ENCODE measurements at regions not wholly inside any gene's neighbourhood (a gene's known extent, or its start where the extent isn't known, plus 50 kb on each side); places are given as distances from the start of the nearest gene placed in this dataset.

DNA sequence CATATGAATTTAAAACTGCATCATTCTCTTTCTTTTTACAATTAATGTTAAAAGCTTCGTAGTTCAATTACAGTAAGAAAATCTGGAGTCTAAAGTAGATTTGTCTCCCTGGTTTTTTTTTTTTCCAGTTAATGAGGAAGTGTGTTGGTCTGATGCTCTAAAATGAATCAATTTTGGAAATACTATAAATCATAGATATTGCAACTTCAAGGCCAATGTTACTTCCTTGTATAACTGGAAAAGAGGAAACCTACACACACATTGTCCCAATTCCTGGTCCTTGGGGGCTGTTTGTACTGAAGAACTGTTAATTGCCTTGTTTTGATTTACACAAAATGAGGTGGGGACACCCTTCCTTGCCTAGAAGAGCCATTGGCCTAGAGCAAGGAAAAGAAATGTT, 107.2 kb downstream of the RGS2 start:
- no peak overlapping the region for H3K27ac ChIP-seq (ENCODE audit: low read depth, low read length)

DNA sequence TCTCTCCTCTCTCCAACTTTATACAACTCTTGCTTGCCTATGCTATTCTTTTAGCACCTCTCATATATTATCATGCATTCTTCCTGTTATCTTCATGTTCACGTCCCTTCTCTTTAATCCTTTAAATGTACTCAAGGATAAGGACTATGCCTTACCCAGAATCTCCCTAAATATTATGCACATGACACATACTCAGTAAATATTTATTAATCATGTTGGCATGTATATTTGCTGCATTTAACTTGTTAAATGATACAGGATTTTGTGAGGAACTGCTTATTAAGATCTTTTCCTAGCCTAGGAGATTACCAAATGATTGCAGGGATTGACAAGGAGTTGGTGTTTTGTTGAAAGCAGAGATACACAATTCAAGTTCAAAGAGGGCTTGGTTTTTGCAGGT, 109.4 kb downstream of the RGS2 start:
- H3K27ac Mint-ChIP-seq = no peak overlapping the region
- H3K4me1 Mint-ChIP-seq = no peaks in the 10 kb centered on the region
- Histone ChIP-seq H3K27me3 (ENCODE audit: insufficient read depth, low read length) (no peaks in the 10 kb centered on the region), H3K36me3 (ENCODE audit: insufficient read depth, low read length) (no peaks in the 10 kb centered on the region), H3K4me1 (ENCODE audit: insufficient read depth, low read length) (no peaks in the 10 kb centered on the region), H3K9me3 (ENCODE audit: control insufficient read depth in 1 of 2, low read length in 2 of 2) (no peaks in the 10 kb centered on the region), H3K4me3 (ENCODE audit: low read length in 2 of 2) (no peak overlapping the region), H3K27ac (ENCODE audit: low read depth, low read length) (no peak overlapping the region)
- H3K27me3 Mint-ChIP-seq = peaks cover 0 to 5% of the 10 kb centered on the region in 2 donors
- peak overlapping the region in 1 of 8 donors; percentile 13 for H3K4me3 Mint-ChIP-seq
- CTCF ChIA-PET (ENCODE audit: partially characterized antibody) = no interaction called here
- H3K36me3 Mint-ChIP-seq = no peaks in the 10 kb centered on the region
- H3K9me3 Mint-ChIP-seq = peaks cover 0 to 2% (median 0%) of the 10 kb centered on the region in 8 donors
- intact Hi-C loops (cut with micrococcal nuclease) = no loop called here
- POLR2A ChIA-PET (ENCODE audit: partially characterized antibody) = no interaction called here
- DNase-seq = no peak

More for the DNA sequence above, 107.2 kb downstream of the RGS2 start:
- H3K36me3 ChIP-seq (ENCODE audit: insufficient read depth, low read length) = no peaks in the 10 kb centered on the region
- DNase-seq = no peak
- H3K9me3 ChIP-seq (ENCODE audit: control insufficient read depth in 1 of 2, low read length in 2 of 2) = no peaks in the 10 kb centered on the region
- Mint-ChIP-seq H3K4me1 (no peaks in the 10 kb centered on the region), H3K36me3 (no peaks in the 10 kb centered on the region), H3K27me3 (peaks cover 0 to 5% of the 10 kb centered on the region in 2 donors), H3K27ac (no peak overlapping the region), H3K9me3 (peaks cover 0 to 3% (median 0%) of the 10 kb centered on the region in 8 donors), H3K4me3 (no peak overlapping the region)
- no peak overlapping the region for H3K4me3 ChIP-seq (ENCODE audit: low read length in 2 of 2)
- POLR2A ChIA-PET (ENCODE audit: partially characterized antibody) = no interaction called here
- no peaks in the 10 kb centered on the region for H3K27me3 ChIP-seq (ENCODE audit: insufficient read depth, low read length)
- CTCF ChIA-PET (ENCODE audit: partially characterized antibody) = no interaction called here
- no peaks in the 10 kb centered on the region for H3K4me1 ChIP-seq (ENCODE audit: insufficient read depth, low read length)
- intact Hi-C loops (cut with micrococcal nuclease) = no loop called here

DNA sequence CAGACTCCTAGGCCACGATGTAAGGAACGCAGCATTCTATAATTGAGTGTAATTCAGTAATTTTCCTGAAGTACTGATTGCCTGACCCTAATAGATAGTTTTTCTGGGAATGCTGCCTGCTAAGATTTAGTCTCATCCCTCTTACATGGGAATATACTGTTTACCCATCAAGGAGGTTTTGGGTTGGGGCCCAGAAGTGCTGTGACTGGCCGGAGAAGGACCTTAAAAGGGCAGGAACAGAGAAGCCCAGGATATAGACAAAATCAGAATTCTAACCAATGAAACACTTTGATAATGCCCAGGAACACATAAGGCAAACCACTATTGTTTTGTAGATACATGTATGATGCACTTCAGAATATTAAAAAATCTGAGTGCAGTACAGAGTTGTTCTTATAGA, 111.6 kb downstream of the RGS2 start:
- Mint-ChIP-seq H3K9me3 (peaks cover 0 to 2% (median 0%) of the 10 kb centered on the region in 8 donors), H3K27ac (no peak overlapping the region), H3K27me3 (peaks cover 0 to 5% of the 10 kb centered on the region in 2 donors), H3K4me1 (no peaks in the 10 kb centered on the region), H3K36me3 (no peaks in the 10 kb centered on the region), H3K4me3 (no peak overlapping the region)
- Histone ChIP-seq H3K9me3 (ENCODE audit: control insufficient read depth in 1 of 2, low read length in 2 of 2) (no peaks in the 10 kb centered on the region), H3K27me3 (ENCODE audit: insufficient read depth, low read length) (no peaks in the 10 kb centered on the region), H3K4me1 (ENCODE audit: insufficient read depth, low read length) (no peaks in the 10 kb centered on the region), H3K36me3 (ENCODE audit: insufficient read depth, low read length) (no peaks in the 10 kb centered on the region), H3K4me3 (ENCODE audit: low read length in 2 of 2) (no peak overlapping the region), H3K27ac (ENCODE audit: low read depth, low read length) (no peak overlapping the region)
- DNase-seq = no peak
- CTCF ChIA-PET (ENCODE audit: partially characterized antibody) = no interaction called here
- intact Hi-C loops (cut with micrococcal nuclease) = no loop called here
- POLR2A ChIA-PET (ENCODE audit: partially characterized antibody) = no interaction called here

DNA sequence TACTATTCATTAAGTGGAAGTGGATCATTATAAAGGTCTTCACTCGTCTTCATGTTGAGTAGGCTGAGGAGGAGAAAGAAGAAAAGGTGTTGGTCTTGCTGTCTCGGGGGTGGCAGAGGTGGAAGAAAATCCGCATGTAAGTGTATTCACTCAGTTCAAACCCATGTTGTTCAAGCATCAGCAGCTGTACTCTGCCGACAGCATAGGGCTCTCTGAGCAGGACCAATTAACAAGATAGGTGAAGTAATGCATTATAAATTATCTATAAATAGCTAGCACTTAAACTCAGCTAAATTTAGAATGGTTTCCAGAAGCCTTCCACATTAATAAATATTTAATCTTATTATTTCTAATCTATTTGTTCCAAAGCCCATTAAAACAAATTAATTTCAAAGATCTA, 116.8 kb downstream of the RGS2 start:
- H3K4me1 Mint-ChIP-seq = no peaks in the 10 kb centered on the region
- POLR2A ChIA-PET (ENCODE audit: partially characterized antibody) = interaction anchor here (0.6 kb wide), 1 partner anchor 36 kb away, joined by 3 read pairs; no protein-coding TSS in a partner anchor
- Histone ChIP-seq H3K27ac (ENCODE audit: low read depth, low read length) (no peak overlapping the region), H3K4me3 (ENCODE audit: low read length in 2 of 2) (no peak overlapping the region), H3K9me3 (ENCODE audit: control insufficient read depth in 1 of 2, low read length in 2 of 2) (no peaks in the 10 kb centered on the region), H3K27me3 (ENCODE audit: insufficient read depth, low read length) (no peaks in the 10 kb centered on the region), H3K4me1 (ENCODE audit: insufficient read depth, low read length) (no peaks in the 10 kb centered on the region), H3K36me3 (ENCODE audit: insufficient read depth, low read length) (no peaks in the 10 kb centered on the region)
- H3K36me3 Mint-ChIP-seq = no peaks in the 10 kb centered on the region
- peaks cover 0 to 2% (median 0%) of the 10 kb centered on the region in 8 donors for H3K9me3 Mint-ChIP-seq
- H3K27me3 Mint-ChIP-seq = peaks cover 0 to 2% of the 10 kb centered on the region in 2 donors
- intact Hi-C loops (cut with micrococcal nuclease) = no loop called here
- H3K4me3 Mint-ChIP-seq = no peak overlapping the region
- no peak overlapping the region for H3K27ac Mint-ChIP-seq
- no peak for DNase-seq
- CTCF ChIA-PET (ENCODE audit: partially characterized antibody) = interaction anchor here (1.2 kb wide), 1 partner anchor 10 kb away, joined by 3 read pairs; no protein-coding TSS in a partner anchor

DNA sequence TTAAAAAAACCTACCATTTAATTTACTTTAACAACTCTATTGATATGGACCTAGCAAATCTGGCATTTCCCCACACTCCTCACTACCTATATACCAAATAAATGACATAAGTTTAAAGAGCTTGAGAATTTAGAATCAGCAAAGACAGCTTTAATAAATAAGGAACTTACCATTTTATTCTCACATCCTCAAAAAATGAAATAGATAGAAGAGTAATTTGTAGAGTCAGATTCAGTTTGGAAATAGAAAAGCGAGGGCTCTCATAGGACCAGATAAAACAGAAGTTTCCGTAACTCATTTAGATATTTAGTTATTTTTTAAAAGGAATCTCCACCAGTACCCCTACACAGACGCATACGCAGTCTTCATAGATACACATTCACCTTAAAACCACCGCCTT, 117.9 kb downstream of the RGS2 start:
- Mint-ChIP-seq H3K4me1 (no peaks in the 10 kb centered on the region), H3K4me3 (no peak overlapping the region), H3K9me3 (peaks cover 0 to 2% (median 0%) of the 10 kb centered on the region in 8 donors), H3K27ac (no peak overlapping the region), H3K27me3 (peaks cover 0 to 2% of the 10 kb centered on the region in 2 donors), H3K36me3 (no peaks in the 10 kb centered on the region)
- Histone ChIP-seq H3K9me3 (ENCODE audit: control insufficient read depth in 1 of 2, low read length in 2 of 2) (no peaks in the 10 kb centered on the region), H3K36me3 (ENCODE audit: insufficient read depth, low read length) (no peaks in the 10 kb centered on the region), H3K4me1 (ENCODE audit: insufficient read depth, low read length) (no peaks in the 10 kb centered on the region), H3K4me3 (ENCODE audit: low read length in 2 of 2) (no peak overlapping the region), H3K27me3 (ENCODE audit: insufficient read depth, low read length) (no peaks in the 10 kb centered on the region), H3K27ac (ENCODE audit: low read depth, low read length) (no peak overlapping the region)
- ChIA-PET POLR2A (ENCODE audit: partially characterized antibody) (no interaction called here), CTCF (ENCODE audit: partially characterized antibody) (no interaction called here)
- no peak for DNase-seq
- intact Hi-C loops (cut with micrococcal nuclease) = no loop called here

DNA sequence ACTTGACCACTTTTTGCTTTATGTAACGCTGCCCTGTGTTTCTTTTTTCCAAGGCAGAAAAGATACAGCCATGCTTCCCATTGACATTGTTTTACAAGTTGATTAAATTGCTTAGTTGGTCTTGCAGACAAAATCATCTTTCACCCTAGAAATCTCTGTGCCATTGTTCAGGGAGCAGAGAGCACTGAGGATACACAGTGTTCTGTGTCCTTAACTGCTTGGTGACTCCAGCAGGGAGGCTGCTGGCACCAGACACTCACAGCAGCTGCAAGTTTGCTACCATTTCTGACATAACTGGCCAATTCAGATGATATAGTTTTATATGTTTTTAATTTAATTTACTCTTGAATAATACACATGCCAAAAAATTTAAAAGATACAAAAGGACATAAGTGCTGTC, 118.7 kb downstream of the RGS2 start:
- ChIA-PET POLR2A (ENCODE audit: partially characterized antibody) (no interaction called here), CTCF (ENCODE audit: partially characterized antibody) (no interaction called here)
- Mint-ChIP-seq H3K27ac (no peak overlapping the region), H3K4me1 (no peaks in the 10 kb centered on the region), H3K4me3 (no peak overlapping the region), H3K27me3 (peaks cover 0 to 2% of the 10 kb centered on the region in 2 donors), H3K36me3 (no peaks in the 10 kb centered on the region), H3K9me3 (peaks cover 0 to 2% (median 0%) of the 10 kb centered on the region in 8 donors)
- Histone ChIP-seq H3K27me3 (ENCODE audit: insufficient read depth, low read length) (no peaks in the 10 kb centered on the region), H3K36me3 (ENCODE audit: insufficient read depth, low read length) (no peaks in the 10 kb centered on the region), H3K9me3 (ENCODE audit: control insufficient read depth in 1 of 2, low read length in 2 of 2) (no peaks in the 10 kb centered on the region), H3K27ac (ENCODE audit: low read depth, low read length) (no peak overlapping the region), H3K4me3 (ENCODE audit: low read length in 2 of 2) (no peak overlapping the region), H3K4me1 (ENCODE audit: insufficient read depth, low read length) (no peaks in the 10 kb centered on the region)
- intact Hi-C loops (cut with micrococcal nuclease) = no loop called here
- no peak for DNase-seq

DNA sequence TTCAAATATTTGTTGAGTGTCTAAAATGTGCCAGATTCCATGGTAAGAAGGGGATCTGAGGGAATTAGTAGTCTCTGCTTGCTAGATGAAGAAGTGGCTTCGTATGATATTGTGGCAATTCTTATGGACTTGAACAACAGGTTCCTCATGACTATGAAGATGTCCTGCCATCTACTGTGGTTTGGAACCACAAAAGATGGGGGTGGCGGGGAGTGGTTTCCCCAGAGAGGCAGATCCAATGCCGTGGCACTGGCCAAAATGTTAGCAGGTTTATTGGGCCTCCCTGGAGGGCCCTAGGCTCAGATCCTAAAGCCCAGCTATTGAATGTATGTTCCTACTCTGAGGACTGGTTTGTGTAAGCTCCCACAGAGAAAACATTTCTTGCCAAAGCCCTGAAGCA, 120.8 kb downstream of the RGS2 start:
- H3K27ac Mint-ChIP-seq = no peak overlapping the region
- POLR2A ChIA-PET (ENCODE audit: partially characterized antibody) = interaction anchor here (0.6 to 1.5 kb wide), 3 partner anchors 9 to 121 kb away, joined by 3 read pairs; partner anchors contain the start of gene RGS2
- H3K9me3 ChIP-seq (ENCODE audit: control insufficient read depth in 1 of 2, low read length in 2 of 2) = no peaks in the 10 kb centered on the region
- H3K9me3 Mint-ChIP-seq = peaks cover 0 to 2% (median 0%) of the 10 kb centered on the region in 8 donors
- H3K36me3 ChIP-seq (ENCODE audit: insufficient read depth, low read length) = no peaks in the 10 kb centered on the region
- no peaks in the 10 kb centered on the region for H3K27me3 ChIP-seq (ENCODE audit: insufficient read depth, low read length)
- no peaks in the 10 kb centered on the region for H3K4me1 Mint-ChIP-seq
- peaks cover 0 to 2% of the 10 kb centered on the region in 2 donors for H3K27me3 Mint-ChIP-seq
- no peak overlapping the region for H3K4me3 ChIP-seq (ENCODE audit: low read length in 2 of 2)
- DNase-seq = no peak
- no peak overlapping the region for H3K27ac ChIP-seq (ENCODE audit: low read depth, low read length)
- CTCF ChIA-PET (ENCODE audit: partially characterized antibody) = no interaction called here
- no peaks in the 10 kb centered on the region for H3K4me1 ChIP-seq (ENCODE audit: insufficient read depth, low read length)
- intact Hi-C loops (cut with micrococcal nuclease) = no loop called here
- H3K36me3 Mint-ChIP-seq = no peaks in the 10 kb centered on the region
- no peak overlapping the region for H3K4me3 Mint-ChIP-seq

DNA sequence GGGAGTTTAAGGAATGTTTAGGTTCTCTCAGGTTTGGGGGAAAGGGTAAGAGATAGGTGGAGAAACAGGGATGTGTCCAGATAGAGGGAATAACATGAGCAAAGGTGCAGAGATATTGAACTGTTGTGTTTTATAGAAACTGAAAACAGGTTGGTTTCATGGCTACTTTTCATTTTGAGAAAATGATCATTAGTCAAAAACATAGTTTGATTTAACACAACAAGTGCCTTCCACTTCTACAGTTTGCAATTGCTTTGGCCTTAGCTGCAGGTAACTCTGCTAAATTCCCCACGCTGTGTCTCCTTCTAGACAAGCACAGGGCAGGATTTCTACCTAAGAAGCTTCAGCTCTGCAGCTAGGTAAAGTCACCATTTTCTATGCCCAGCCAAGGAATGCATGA, 124.9 kb downstream of the RGS2 start:
- ChIA-PET CTCF (ENCODE audit: partially characterized antibody) (no interaction called here), POLR2A (ENCODE audit: partially characterized antibody) (no interaction called here)

More for the DNA sequence above, 124.9 kb downstream of the RGS2 start:
- Histone ChIP-seq H3K36me3 (ENCODE audit: insufficient read depth, low read length) (no peaks in the 10 kb centered on the region), H3K27ac (ENCODE audit: low read depth, low read length) (no peak overlapping the region), H3K4me1 (ENCODE audit: insufficient read depth, low read length) (no peaks in the 10 kb centered on the region), H3K27me3 (ENCODE audit: insufficient read depth, low read length) (no peaks in the 10 kb centered on the region), H3K9me3 (ENCODE audit: control insufficient read depth in 1 of 2, low read length in 2 of 2) (no peaks in the 10 kb centered on the region), H3K4me3 (ENCODE audit: low read length in 2 of 2) (no peak overlapping the region)
- Mint-ChIP-seq H3K27ac (no peak overlapping the region), H3K9me3 (no peaks in the 10 kb centered on the region), H3K4me3 (no peak overlapping the region), H3K27me3 (no peaks in the 10 kb centered on the region), H3K36me3 (no peaks in the 10 kb centered on the region), H3K4me1 (peaks cover 3 to 12% (median 7%) of the 10 kb centered on the region in 4 donors)
- intact Hi-C loops (cut with micrococcal nuclease) = no loop called here
- no peak for DNase-seq

Measured in CD4-positive, alpha-beta memory T cell (primary cell).